ENCODE measurements at regions not wholly inside any gene's neighbourhood (a gene's known extent, or its start where the extent isn't known, plus 50 kb on each side); places are given as distances from the start of the nearest gene placed in this dataset.

- Histone ChIP-seq H3K36me3 (replicated peaks) (no peaks in the 10 kb centered on the region), H3K27ac (no peak overlapping the region), H3K27me3 (replicated peaks) (peaks cover 5% of the 10 kb centered on the region), H3K4me3 (ENCODE audit: low read depth, low read length) (no peak overlapping the region)
- no peak for DNase-seq
- TF ChIP-seq CTCF (IDR thresholded peaks at IDR 0.05; ENCODE audit: low read depth, low read length, missing control alignments) = no peak
- in situ Hi-C loops (cut with HindIII; ENCODE audit: low pct_ligation_motif_present, low sequenced_read_pairs) = no loop called here
Observed at GRCh38 chr10:71039551-71039950, 151.2 kb upstream of the PCBD1 start.

- H3K36me3 ChIP-seq (replicated peaks) = no peaks in the 10 kb centered on the region
- peaks cover 5% of the 10 kb centered on the region for H3K27me3 ChIP-seq (replicated peaks)
- H3K4me3 ChIP-seq (ENCODE audit: low read depth, low read length) = no peak overlapping the region
- no peak for DNase-seq
- no peak for TF ChIP-seq CTCF (IDR thresholded peaks at IDR 0.05; ENCODE audit: low read depth, low read length, missing control alignments)
- H3K27ac ChIP-seq = no peak overlapping the region
- in situ Hi-C loops (cut with HindIII; ENCODE audit: low pct_ligation_motif_present, low sequenced_read_pairs) = no loop called here
Observed at GRCh38 chr10:71040343-71040742, 152.0 kb upstream of the PCBD1 start.

- in situ Hi-C loops (cut with HindIII; ENCODE audit: low pct_ligation_motif_present, low sequenced_read_pairs) = no loop called here
- no peaks in the 10 kb centered on the region for H3K36me3 ChIP-seq (replicated peaks)
- H3K4me3 ChIP-seq (ENCODE audit: low read depth, low read length) = no peak overlapping the region
- H3K27me3 ChIP-seq (replicated peaks) = peaks cover 5% of the 10 kb centered on the region
- no peak overlapping the region for H3K27ac ChIP-seq
- no peak for DNase-seq
- TF ChIP-seq CTCF (IDR thresholded peaks at IDR 0.05; ENCODE audit: low read depth, low read length, missing control alignments) = no peak
Observed at GRCh38 chr10:71040846-71041605, 152.7 kb upstream of the PCBD1 start.

- Histone ChIP-seq H3K27ac (no peak overlapping the region), H3K27me3 (replicated peaks) (peaks cover 5% of the 10 kb centered on the region), H3K36me3 (replicated peaks) (no peaks in the 10 kb centered on the region), H3K4me3 (ENCODE audit: low read depth, low read length) (no peak overlapping the region)
- in situ Hi-C loops (cut with HindIII; ENCODE audit: low pct_ligation_motif_present, low sequenced_read_pairs) = no loop called here
- no peak for TF ChIP-seq CTCF (IDR thresholded peaks at IDR 0.05; ENCODE audit: low read depth, low read length, missing control alignments)
- no peak for DNase-seq
Observed at GRCh38 chr10:71042216-71042615, 153.9 kb upstream of the PCBD1 start.

- in situ Hi-C loops (cut with HindIII; ENCODE audit: low pct_ligation_motif_present, low sequenced_read_pairs) = no loop called here
- no peaks in the 10 kb centered on the region for H3K36me3 ChIP-seq (replicated peaks)
- H3K27ac ChIP-seq = no peak overlapping the region
- DNase-seq = no peak
- peaks cover 5% of the 10 kb centered on the region for H3K27me3 ChIP-seq (replicated peaks)
- no peak for TF ChIP-seq CTCF (IDR thresholded peaks at IDR 0.05; ENCODE audit: low read depth, low read length, missing control alignments)
- H3K4me3 ChIP-seq (ENCODE audit: low read depth, low read length) = no peak overlapping the region
Observed at GRCh38 chr10:71042699-71043098, 154.3 kb upstream of the PCBD1 start.

GRCh38 chr10:71043858-71044257, 155.5 kb upstream of the PCBD1 start:
- Histone ChIP-seq H3K36me3 (replicated peaks) (no peaks in the 10 kb centered on the region), H3K27ac (no peak overlapping the region), H3K27me3 (replicated peaks) (peaks cover 5% of the 10 kb centered on the region), H3K4me3 (ENCODE audit: low read depth, low read length) (no peak overlapping the region)
- TF ChIP-seq CTCF (IDR thresholded peaks at IDR 0.05; ENCODE audit: low read depth, low read length, missing control alignments) = no peak
- no peak for DNase-seq
- in situ Hi-C loops (cut with HindIII; ENCODE audit: low pct_ligation_motif_present, low sequenced_read_pairs) = no loop called here

Data from brain microvascular endothelial cell (primary cell).